ENCODE measurements at regions not wholly inside any gene's neighbourhood (a gene's known extent, or its start where the extent isn't known, plus 50 kb on each side); places are given as distances from the start of the nearest gene placed in this dataset.
A peak's percentile ranks its signal among the peaks of the same experiment; 100 is the strongest.

DNA sequence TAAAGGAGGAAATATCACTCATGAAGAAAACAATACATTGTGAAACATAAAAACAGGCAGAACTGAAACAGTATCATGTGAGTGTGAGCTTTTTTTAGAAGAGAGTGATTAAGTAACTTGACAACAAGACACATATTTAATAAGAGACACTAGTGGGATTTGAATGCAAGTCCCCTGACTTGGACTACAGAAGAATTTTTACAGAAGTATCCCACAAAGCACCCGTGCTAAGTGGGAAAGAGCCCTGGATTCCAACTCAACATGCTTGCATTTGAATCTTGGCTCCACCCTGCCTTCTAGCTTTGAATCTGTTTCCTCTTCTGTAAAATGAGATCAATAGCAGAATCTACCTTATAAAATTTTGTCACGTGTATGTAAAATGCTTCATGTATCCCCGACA lies 166.2 kb downstream of the ZNF365 start:
- no peaks in the 10 kb centered on the region for H3K79me2 ChIP-seq (ENCODE audit: low read length)
- H3K9me3 ChIP-seq (ENCODE audit: insufficient read depth, low read length): no peaks in the 10 kb centered on the region
- H3K36me3 ChIP-seq (replicated peaks; ENCODE audit: low read depth, low read length): no peaks in the 10 kb centered on the region
- no peaks in the 10 kb centered on the region for H3K27me3 ChIP-seq (ENCODE audit: low read depth, low read length)
- H3K27ac ChIP-seq (ENCODE audit: low read length): no peak overlapping the region
- H2AFZ ChIP-seq (ENCODE audit: low read depth, low read length): peak overlapping the region; percentile 49; the same call in 1 of the 2 replicates
- no peaks in the 10 kb centered on the region for H4K20me1 ChIP-seq (ENCODE audit: insufficient read depth, low read length)
- peak overlapping the region; percentile 39 for H3K4me2 ChIP-seq (ENCODE audit: low read length)
- H3K4me1 ChIP-seq (ENCODE audit: low read length): peaks cover 11% of the 10 kb centered on the region
- H3K9ac ChIP-seq (ENCODE audit: low read length): no peak overlapping the region
- H3K4me3 ChIP-seq (ENCODE audit: low read length): no peak overlapping the region
- TF ChIP-seq, protein P1, sequence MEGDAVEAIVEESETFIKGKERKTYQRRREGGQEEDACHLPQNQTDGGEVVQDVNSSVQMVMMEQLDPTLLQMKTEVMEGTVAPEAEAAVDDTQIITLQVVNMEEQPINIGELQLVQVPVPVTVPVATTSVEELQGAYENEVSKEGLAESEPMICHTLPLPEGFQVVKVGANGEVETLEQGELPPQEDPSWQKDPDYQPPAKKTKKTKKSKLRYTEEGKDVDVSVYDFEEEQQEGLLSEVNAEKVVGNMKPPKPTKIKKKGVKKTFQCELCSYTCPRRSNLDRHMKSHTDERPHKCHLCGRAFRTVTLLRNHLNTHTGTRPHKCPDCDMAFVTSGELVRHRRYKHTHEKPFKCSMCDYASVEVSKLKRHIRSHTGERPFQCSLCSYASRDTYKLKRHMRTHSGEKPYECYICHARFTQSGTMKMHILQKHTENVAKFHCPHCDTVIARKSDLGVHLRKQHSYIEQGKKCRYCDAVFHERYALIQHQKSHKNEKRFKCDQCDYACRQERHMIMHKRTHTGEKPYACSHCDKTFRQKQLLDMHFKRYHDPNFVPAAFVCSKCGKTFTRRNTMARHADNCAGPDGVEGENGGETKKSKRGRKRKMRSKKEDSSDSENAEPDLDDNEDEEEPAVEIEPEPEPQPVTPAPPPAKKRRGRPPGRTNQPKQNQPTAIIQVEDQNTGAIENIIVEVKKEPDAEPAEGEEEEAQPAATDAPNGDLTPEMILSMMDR (IDR thresholded peaks at IDR 0.05; ENCODE audit: low read depth, low read length): no peak
- no peak for TF ChIP-seq EZH2phosphoT487 (IDR thresholded peaks at IDR 0.05; ENCODE audit: low read depth)

DNA sequence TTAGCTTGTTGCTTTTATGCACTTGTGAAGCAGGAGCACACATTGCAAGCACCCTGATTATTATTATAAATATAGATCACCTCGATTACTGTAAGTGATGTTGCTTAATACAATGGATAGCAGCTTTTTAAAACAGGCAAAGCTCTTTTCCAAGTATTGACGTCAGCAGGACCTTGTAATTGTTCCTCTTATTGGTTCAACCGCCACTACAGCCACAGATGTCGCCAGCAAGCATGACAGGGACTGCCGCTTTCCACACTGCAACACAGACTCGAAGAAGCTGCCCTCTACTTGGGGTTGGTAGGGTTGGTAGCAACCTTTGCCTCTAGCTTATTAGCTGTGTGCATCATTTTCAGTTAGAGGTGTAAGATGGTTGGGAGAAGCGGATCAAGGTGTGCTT lies 167.6 kb downstream of the ZNF365 start:
- H3K4me1 ChIP-seq (ENCODE audit: low read length): peaks cover 11% of the 10 kb centered on the region
- H3K79me2 ChIP-seq (ENCODE audit: low read length): no peaks in the 10 kb centered on the region
- no peak overlapping the region for H3K27ac ChIP-seq (ENCODE audit: low read length)
- H3K36me3 ChIP-seq (replicated peaks; ENCODE audit: low read depth, low read length): no peaks in the 10 kb centered on the region
- H3K4me3 ChIP-seq (ENCODE audit: low read length): no peak overlapping the region
- H3K9ac ChIP-seq (ENCODE audit: low read length): no peak overlapping the region
- TF ChIP-seq, protein P1 (IDR thresholded peaks at IDR 0.05; ENCODE audit: low read depth, low read length): no peak
- no peak for TF ChIP-seq EZH2phosphoT487 (IDR thresholded peaks at IDR 0.05; ENCODE audit: low read depth)
- no peaks in the 10 kb centered on the region for H3K9me3 ChIP-seq (ENCODE audit: insufficient read depth, low read length)
- H3K4me2 ChIP-seq (ENCODE audit: low read length): no peak overlapping the region
- H4K20me1 ChIP-seq (ENCODE audit: insufficient read depth, low read length): no peaks in the 10 kb centered on the region
- no peak overlapping the region for H2AFZ ChIP-seq (ENCODE audit: low read depth, low read length)
- no peaks in the 10 kb centered on the region for H3K27me3 ChIP-seq (ENCODE audit: low read depth, low read length)

DNA sequence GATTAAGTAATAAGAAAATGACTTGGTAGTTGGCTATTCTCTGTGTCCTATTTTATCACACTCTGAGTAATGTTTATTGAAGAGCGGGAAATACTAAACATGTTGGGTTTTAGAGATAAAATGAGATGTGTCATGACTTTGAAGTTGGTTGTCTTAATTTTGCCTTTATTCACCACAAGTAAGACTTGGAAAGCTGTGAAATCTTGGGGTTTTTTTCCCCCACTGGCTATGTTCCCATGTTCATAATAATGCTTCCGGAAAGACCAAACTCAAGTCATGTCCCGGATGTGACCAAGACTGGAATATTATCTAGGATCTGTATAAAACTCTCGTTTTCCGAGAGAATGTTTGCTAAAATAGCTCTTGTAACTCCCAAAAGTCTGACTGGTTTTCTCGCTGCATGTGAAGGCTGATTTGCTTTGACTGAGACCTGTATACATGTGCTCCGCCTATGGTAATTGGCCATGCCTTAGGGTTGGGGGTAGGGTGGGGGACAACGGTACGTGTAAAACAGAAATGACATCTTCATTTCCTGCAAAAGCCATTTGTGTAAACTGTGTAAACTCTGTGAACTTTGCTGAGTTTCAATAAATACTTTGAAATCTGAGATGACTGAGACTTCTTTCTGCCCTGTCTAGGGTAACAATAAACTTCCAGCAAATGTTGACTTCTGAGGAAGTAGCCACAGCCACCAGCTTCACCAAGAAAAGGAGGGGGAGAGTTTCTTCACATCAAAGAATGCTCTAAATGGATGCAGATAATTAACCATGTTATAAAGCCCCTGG lies 169.6 kb downstream of the ZNF365 start:
- Histone ChIP-seq H3K27ac (ENCODE audit: low read length) (no peak overlapping the region), H3K79me2 (ENCODE audit: low read length) (no peaks in the 10 kb centered on the region), H3K4me2 (ENCODE audit: low read length) (no peak overlapping the region), H3K9ac (ENCODE audit: low read length) (no peak overlapping the region), H2AFZ (ENCODE audit: low read depth, low read length) (no peak overlapping the region), H3K4me1 (ENCODE audit: low read length) (peaks cover 11% of the 10 kb centered on the region), H3K36me3 (replicated peaks; ENCODE audit: low read depth, low read length) (no peaks in the 10 kb centered on the region), H3K27me3 (ENCODE audit: low read depth, low read length) (no peaks in the 10 kb centered on the region), H4K20me1 (ENCODE audit: insufficient read depth, low read length) (no peaks in the 10 kb centered on the region), H3K9me3 (ENCODE audit: insufficient read depth, low read length) (no peaks in the 10 kb centered on the region), H3K4me3 (ENCODE audit: low read length) (no peak overlapping the region)
- TF ChIP-seq, protein P1 (IDR thresholded peaks at IDR 0.05; ENCODE audit: low read depth, low read length): no peak
- TF ChIP-seq EZH2phosphoT487 (IDR thresholded peaks at IDR 0.05; ENCODE audit: low read depth): no peak

DNA sequence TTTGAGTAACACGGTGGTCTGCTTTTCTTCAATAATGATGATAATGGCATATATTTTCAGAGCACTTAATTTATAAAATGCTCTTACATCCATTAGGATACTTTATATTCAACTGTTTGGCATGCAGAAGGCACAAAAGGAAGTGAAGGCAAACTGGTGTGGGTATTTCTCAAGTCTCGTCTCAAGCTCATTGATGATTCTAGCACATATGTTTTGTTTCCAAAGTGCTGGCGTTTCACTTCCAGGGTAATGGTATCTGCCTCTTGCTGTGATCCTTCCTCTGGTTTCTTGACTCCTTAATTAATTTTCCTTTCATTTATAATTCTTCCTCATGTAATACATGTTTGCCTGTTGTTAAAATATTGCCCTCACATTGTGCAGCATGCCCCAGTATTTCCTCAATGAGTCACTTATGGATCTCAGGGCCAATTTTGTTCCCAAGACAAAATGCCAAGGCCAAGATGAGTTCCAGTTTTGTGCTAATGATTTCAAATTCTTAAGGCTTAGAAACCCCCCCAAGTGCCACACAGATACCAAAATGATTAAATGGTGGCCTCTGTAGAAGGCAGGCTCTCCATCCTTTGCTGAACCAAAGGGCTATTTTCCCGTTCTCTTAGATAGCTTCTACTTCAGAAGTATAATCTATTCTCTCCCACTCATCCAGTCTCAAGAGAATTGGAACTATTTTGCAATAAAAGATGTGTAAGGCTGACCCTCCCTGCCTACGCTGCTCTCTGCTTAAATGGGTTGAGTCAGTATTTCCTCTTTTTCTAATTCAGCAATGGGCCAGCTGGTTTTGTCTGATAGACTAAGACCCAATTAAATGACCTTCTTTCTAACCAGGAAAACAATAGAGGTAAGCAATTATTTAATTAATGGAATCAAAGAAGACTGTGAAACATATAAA lies 171.2 kb downstream of the ZNF365 start:
- Histone ChIP-seq H3K9ac (ENCODE audit: low read length) (no peak overlapping the region), H3K27ac (ENCODE audit: low read length) (no peak overlapping the region), H4K20me1 (ENCODE audit: insufficient read depth, low read length) (no peaks in the 10 kb centered on the region), H3K27me3 (ENCODE audit: low read depth, low read length) (no peaks in the 10 kb centered on the region), H2AFZ (ENCODE audit: low read depth, low read length) (no peak overlapping the region), H3K36me3 (replicated peaks; ENCODE audit: low read depth, low read length) (no peaks in the 10 kb centered on the region), H3K4me3 (ENCODE audit: low read length) (no peak overlapping the region), H3K4me2 (ENCODE audit: low read length) (no peak overlapping the region), H3K4me1 (ENCODE audit: low read length) (peaks cover 4% of the 10 kb centered on the region), H3K79me2 (ENCODE audit: low read length) (no peaks in the 10 kb centered on the region), H3K9me3 (ENCODE audit: insufficient read depth, low read length) (no peaks in the 10 kb centered on the region)
- TF ChIP-seq, protein P1 (IDR thresholded peaks at IDR 0.05; ENCODE audit: low read depth, low read length): no peak
- no peak for TF ChIP-seq EZH2phosphoT487 (IDR thresholded peaks at IDR 0.05; ENCODE audit: low read depth)
